CD4-positive, alpha-beta T cell (primary cell): ENCODE measurements at regions not wholly inside any gene's neighbourhood (a gene's known extent, or its start where the extent isn't known, plus 50 kb on each side); places are given as distances from the start of the nearest gene placed in this dataset.

Source experiments
- ATAC-seq: fragments of 200-7000 bp; cut with Tn5 transposase; one replicate; pipeline ENCODE4 v1.10.0; 2022; ENCODE audit warnings: mild to moderate bottlenecking; ENCODE audit not compliant: poor library complexity
- CTCF ChIA-PET: fragments of 350-600 bp; sonication (Branson Sonifier 250); formaldehyde crosslinking; loops from one replicate; lab custom pipeline; 2021; ENCODE audit warnings: antibody characterized with exemption, inconsistent platforms; lab: Charles Lee
- POLR2A ChIA-PET: fragments of 350-600 bp; sonication (Branson Sonifier 250); formaldehyde crosslinking; loops from one replicate; lab custom pipeline; 2021; ENCODE audit warnings: antibody characterized with exemption, inconsistent platforms; lab: Charles Lee
- DNase-seq, 14 experiments: peaks; one replicate each; pipeline ENCODE4 v3.0.0-alpha.2; 2013 to 2020; ENCODE audit warnings: mixed read lengths in 2 of 14
- H3K27ac ChIP-seq, 2 donors: one replicate each; pipeline versions ENCODE4 v1.5.1 to v1.7.0; 2013; ENCODE audit warnings: low read length in 2 of 2, low read depth in 1 of 2, mild to moderate bottlenecking in 1 of 2
- H3K27me3 ChIP-seq, 2 experiments: 1 replicate in 1 of 2; 2 replicates in 1 of 2; pipeline versions ENCODE4 v1.6.1 to v1.7.0; 2013; ENCODE audit warnings: low read length in 2 of 2, control low read depth in 1 of 2, mild to moderate bottlenecking in 1 of 2, moderate library complexity in 1 of 2; ENCODE audit not compliant: insufficient read depth in 2 of 2, control insufficient read depth in 1 of 2
- H3K36me3 ChIP-seq: one replicate; pipeline ENCODE4 v1.6.1; 2013; ENCODE audit warnings: low read length, control low read depth; ENCODE audit not compliant: insufficient read depth
- H3K4me1 ChIP-seq: one replicate; pipeline ENCODE4 v1.6.1; 2013; ENCODE audit warnings: low read length, control low read depth; ENCODE audit not compliant: insufficient read depth
- H3K4me3 ChIP-seq: one replicate; pipeline ENCODE4 v1.5.1; 2013; ENCODE audit warnings: mild to moderate bottlenecking, low read length, moderate library complexity
- H3K9me3 ChIP-seq, 2 experiments: 1 replicate in 1 of 2; 2 replicates in 1 of 2; pipeline versions ENCODE4 v1.6.1 to v1.7.0; 2013; ENCODE audit warnings: low read length in 2 of 2, mild to moderate bottlenecking in 2 of 2, control low read depth in 1 of 2, moderate library complexity in 1 of 2; ENCODE audit not compliant: control insufficient read depth in 1 of 2, insufficient read depth in 1 of 2
- H3K27ac Mint-ChIP-seq: one replicate; pipeline ENCODE4 v1.8.0; 2020; ENCODE audit warnings: mixed read lengths
- H3K27me3 Mint-ChIP-seq: one replicate; pipeline ENCODE4 v1.8.0; 2021; ENCODE audit warnings: mixed read lengths
- H3K36me3 Mint-ChIP-seq: one replicate; pipeline ENCODE4 v1.8.0; 2021; ENCODE audit warnings: low read depth, mixed read lengths
- H3K4me1 Mint-ChIP-seq: one replicate; pipeline ENCODE4 v1.8.0; 2021; ENCODE audit warnings: low read depth, mixed read lengths
- H3K4me3 Mint-ChIP-seq: one replicate; pipeline ENCODE4 v1.8.0; 2020; ENCODE audit warnings: mild to moderate bottlenecking, mixed read lengths
- H3K9me3 Mint-ChIP-seq: one replicate; pipeline ENCODE4 v1.8.0; 2020; ENCODE audit warnings: mixed read lengths
- intact Hi-C, 2 experiments: fragments of 100-400 bp; cut with DNase I in 1 of 2; cut with micrococcal nuclease in 1 of 2; formaldehyde crosslinking; loops; one replicate each; pipeline versions ENCODE4 v1.15.1 to v1.9.0; 2023 to 2025; cut with DNase I, micrococcal nuclease
- TF ChIP-seq, protein P1 (sequence below): fragments of 200-600 bp; IDR thresholded peaks from one replicate; pipeline ENCODE4 v1.8.0; 2022; ENCODE audit warnings: antibody characterized with exemption, mild to moderate bottlenecking

DNA sequence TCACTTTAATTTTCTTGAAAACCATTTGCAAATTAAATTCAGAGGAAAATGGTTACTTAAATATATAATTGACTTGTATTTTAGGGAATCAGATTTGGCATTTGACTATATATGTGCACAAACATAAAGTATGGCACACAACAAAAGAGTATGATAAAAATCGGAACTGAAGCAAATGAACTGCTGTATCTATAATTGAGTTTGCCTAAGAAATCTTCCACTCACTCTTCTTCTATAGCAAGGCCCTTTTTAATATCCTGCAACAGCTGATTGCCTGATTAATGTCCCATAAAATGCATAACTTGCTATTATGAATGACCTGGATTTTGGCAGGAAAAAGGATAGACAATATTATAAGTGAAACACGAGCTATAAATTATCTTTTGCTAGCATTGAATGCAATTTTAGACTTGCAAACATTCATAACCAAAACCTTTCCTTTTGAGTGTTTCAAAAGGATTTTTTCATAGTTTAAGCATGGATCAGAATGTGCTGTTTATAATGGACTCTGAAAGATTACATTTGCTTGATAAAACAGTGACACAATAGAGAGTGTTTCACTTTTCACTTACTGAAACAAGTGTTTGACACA lies 2204.3 kb downstream of the MRPL39 start:
- Histone ChIP-seq H3K4me1 (no peaks in the 10 kb centered on the region), H3K27ac (no peak overlapping the region), H3K27me3 (no peaks in the 10 kb centered on the region), H3K4me3 (no peak overlapping the region), H3K36me3 (no peaks in the 10 kb centered on the region), H3K9me3 (peaks cover 0 to 3% of the 10 kb centered on the region in 2 experiments)
- TF ChIP-seq, protein P1, sequence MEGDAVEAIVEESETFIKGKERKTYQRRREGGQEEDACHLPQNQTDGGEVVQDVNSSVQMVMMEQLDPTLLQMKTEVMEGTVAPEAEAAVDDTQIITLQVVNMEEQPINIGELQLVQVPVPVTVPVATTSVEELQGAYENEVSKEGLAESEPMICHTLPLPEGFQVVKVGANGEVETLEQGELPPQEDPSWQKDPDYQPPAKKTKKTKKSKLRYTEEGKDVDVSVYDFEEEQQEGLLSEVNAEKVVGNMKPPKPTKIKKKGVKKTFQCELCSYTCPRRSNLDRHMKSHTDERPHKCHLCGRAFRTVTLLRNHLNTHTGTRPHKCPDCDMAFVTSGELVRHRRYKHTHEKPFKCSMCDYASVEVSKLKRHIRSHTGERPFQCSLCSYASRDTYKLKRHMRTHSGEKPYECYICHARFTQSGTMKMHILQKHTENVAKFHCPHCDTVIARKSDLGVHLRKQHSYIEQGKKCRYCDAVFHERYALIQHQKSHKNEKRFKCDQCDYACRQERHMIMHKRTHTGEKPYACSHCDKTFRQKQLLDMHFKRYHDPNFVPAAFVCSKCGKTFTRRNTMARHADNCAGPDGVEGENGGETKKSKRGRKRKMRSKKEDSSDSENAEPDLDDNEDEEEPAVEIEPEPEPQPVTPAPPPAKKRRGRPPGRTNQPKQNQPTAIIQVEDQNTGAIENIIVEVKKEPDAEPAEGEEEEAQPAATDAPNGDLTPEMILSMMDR, result no peak
- ChIA-PET CTCF (no interaction called here), POLR2A (no interaction called here)
- Mint-ChIP-seq H3K27me3 (no peaks in the 10 kb centered on the region), H3K36me3 (no peaks in the 10 kb centered on the region), H3K4me3 (no peak overlapping the region), H3K27ac (no peak overlapping the region), H3K9me3 (no peaks in the 10 kb centered on the region), H3K4me1 (no peaks in the 10 kb centered on the region)
- intact Hi-C loops, result no loop called here
- no peak for DNase-seq
- ATAC-seq, result no peak

DNA sequence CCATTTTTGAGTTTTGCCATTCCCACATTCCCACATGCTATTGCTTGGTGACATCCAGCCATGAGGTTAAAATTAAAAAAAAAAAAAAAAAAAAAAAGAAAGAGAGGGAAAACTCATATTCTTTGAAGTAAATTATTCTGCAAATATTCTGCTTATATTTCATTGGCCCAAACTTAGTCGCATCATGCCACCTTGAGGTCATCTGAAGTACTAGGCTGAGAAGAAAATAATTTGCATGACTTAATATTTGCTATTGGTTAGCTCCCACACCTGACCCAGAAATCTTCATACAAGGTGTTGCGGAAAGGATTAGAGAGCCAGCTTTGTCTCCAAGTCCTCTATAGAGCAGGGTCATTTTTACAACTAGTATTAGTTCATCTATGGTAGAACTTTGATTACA lies 2206.0 kb downstream of the MRPL39 start:
- intact Hi-C loops, result no loop called here
- Mint-ChIP-seq H3K27ac (no peak overlapping the region), H3K36me3 (no peaks in the 10 kb centered on the region), H3K4me1 (no peaks in the 10 kb centered on the region), H3K9me3 (no peaks in the 10 kb centered on the region), H3K27me3 (no peaks in the 10 kb centered on the region), H3K4me3 (no peak overlapping the region)
- H3K4me1 ChIP-seq, result no peaks in the 10 kb centered on the region
- TF ChIP-seq, protein P1, result no peak
- H3K36me3 ChIP-seq, result no peaks in the 10 kb centered on the region
- no peak overlapping the region for H3K4me3 ChIP-seq
- ChIA-PET POLR2A (no interaction called here), CTCF (no interaction called here)
- peaks cover 0 to 3% of the 10 kb centered on the region in 2 experiments for H3K9me3 ChIP-seq
- DNase-seq (no peak), ATAC-seq (no peak)
- no peaks in the 10 kb centered on the region for H3K27me3 ChIP-seq
- no peak overlapping the region for H3K27ac ChIP-seq

DNA sequence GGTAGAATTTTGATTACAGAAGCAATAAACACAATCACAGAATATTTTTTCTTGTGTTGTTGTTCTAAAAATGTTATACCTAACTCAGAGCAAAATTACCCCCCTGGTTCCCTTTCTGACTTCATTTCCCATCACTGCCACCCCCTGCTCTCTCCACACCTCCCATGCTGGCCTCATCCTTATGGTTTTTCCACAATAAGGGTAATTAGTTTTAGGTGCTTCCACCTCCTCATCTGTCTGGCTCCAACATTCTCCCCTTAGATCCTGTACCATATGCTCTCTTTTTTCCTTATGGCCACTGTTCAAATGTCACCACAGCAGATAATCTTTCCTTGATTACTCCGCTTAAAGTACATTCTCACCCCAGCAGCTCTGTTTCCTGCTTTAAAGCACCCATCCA lies 2208.6 kb downstream of the MRPL39 start:
- POLR2A ChIA-PET, result no interaction called here
- no peaks in the 10 kb centered on the region for H3K36me3 ChIP-seq
- no peaks in the 10 kb centered on the region for H3K27me3 ChIP-seq
- H3K9me3 Mint-ChIP-seq, result no peaks in the 10 kb centered on the region
- intact Hi-C loops, result no loop called here
- no peak for DNase-seq
- H3K4me3 ChIP-seq, result no peak overlapping the region
- TF ChIP-seq, protein P1, result no peak
- no peaks in the 10 kb centered on the region for H3K4me1 Mint-ChIP-seq
- no peak overlapping the region for H3K4me3 Mint-ChIP-seq
- CTCF ChIA-PET, result no interaction called here
- no peaks in the 10 kb centered on the region for H3K27me3 Mint-ChIP-seq
- no peaks in the 10 kb centered on the region for H3K36me3 Mint-ChIP-seq
- no peaks in the 10 kb centered on the region for H3K4me1 ChIP-seq
- no peak overlapping the region for H3K27ac Mint-ChIP-seq
- H3K27ac ChIP-seq, result no peak overlapping the region
- H3K9me3 ChIP-seq, result peaks cover 0 to 3% of the 10 kb centered on the region in 2 experiments
- ATAC-seq, result no peak
